GM23338 (cell line): ENCODE measurements at regions not wholly inside any gene's neighbourhood (a gene's known extent, or its start where the extent isn't known, plus 50 kb on each side); places are given as distances from the start of the nearest gene placed in this dataset.

ENCODE experiments used
- ATAC-seq: fragments of 200-7000 bp; cut with Tn5 transposase; 3 replicates; pipeline ENCODE4 v1.9.1; 2020
- DNase-seq: peaks from one replicate; pipeline ENCODE4 v3.0.0-alpha.2; 2015; ENCODE audit warnings: low spot score
- H2AFZ ChIP-seq: fragments of 200-600 bp; sonication (generic); 2 replicates; pipeline ENCODE4 v1.8.0; 2016; ENCODE audit warnings: antibody characterized with exemption, mild to moderate bottlenecking, moderate library complexity
- H3F3A ChIP-seq: fragments of 200-600 bp; sonication (generic); replicated peaks from 2 replicates; pipeline ENCODE4 v1.8.0; 2017; ENCODE audit warnings: antibody characterized with exemption, mixed run types, low read depth
- H3K27ac ChIP-seq: fragments of 200-600 bp; sonication (generic); 2 replicates; pipeline ENCODE4 v1.6.1; 2016; ENCODE audit warnings: low read depth
- H3K27me3 ChIP-seq: fragments of 200-600 bp; sonication (generic); 2 replicates; pipeline ENCODE4 v1.8.0; 2016; ENCODE audit warnings: mild to moderate bottlenecking, mixed run types, moderate library complexity; ENCODE audit not compliant: insufficient read depth
- H3K36me3 ChIP-seq: fragments of 200-600 bp; sonication (generic); 2 replicates; pipeline ENCODE4 v1.8.0; 2016; ENCODE audit warnings: mild to moderate bottlenecking; ENCODE audit not compliant: insufficient read depth
- H3K4me1 ChIP-seq: fragments of 200-600 bp; sonication (generic); 2 replicates; pipeline ENCODE4 v1.8.0; 2016; ENCODE audit warnings: mild to moderate bottlenecking, moderate library complexity; ENCODE audit not compliant: insufficient read depth
- H3K4me2 ChIP-seq: fragments of 200-600 bp; sonication (generic); 2 replicates; pipeline ENCODE4 v1.7.1; 2017; ENCODE audit warnings: mixed run types
- H3K4me3 ChIP-seq: fragments of 200-600 bp; sonication (generic); 2 replicates; pipeline ENCODE4 v1.6.1; 2016; ENCODE audit warnings: mixed run types
- H3K79me2 ChIP-seq: fragments of 200-600 bp; sonication (generic); replicated peaks from 2 replicates; pipeline ENCODE4 v1.8.0; 2017; ENCODE audit warnings: mild to moderate bottlenecking; ENCODE audit not compliant: insufficient read depth
- H3K9me2 ChIP-seq: fragments of 200-600 bp; sonication (generic); 2 replicates; pipeline ENCODE4 v1.8.0; 2017; ENCODE audit not compliant: insufficient read depth
- H4K20me1 ChIP-seq: fragments of 200-600 bp; sonication (generic); replicated peaks from 2 replicates; pipeline ENCODE4 v1.8.0; 2017; ENCODE audit warnings: mild to moderate bottlenecking; ENCODE audit not compliant: insufficient read depth
- H3K27ac Mint-ChIP-seq: 2 replicates; pipeline ENCODE4 v1.8.0; 2020; ENCODE audit warnings: inconsistent platforms, mild to moderate bottlenecking, moderate library complexity, mixed read lengths
- H3K27me3 Mint-ChIP-seq: 3 replicates; pipeline ENCODE4 v1.8.0; 2022; ENCODE audit warnings: low read depth, mild to moderate bottlenecking, moderate library complexity, mixed read lengths, inconsistent platforms; ENCODE audit not compliant: insufficient read depth, poor library complexity
- H3K36me3 Mint-ChIP-seq: 3 replicates; pipeline ENCODE4 v1.8.0; 2021; ENCODE audit warnings: low read depth, mild to moderate bottlenecking, inconsistent platforms, moderate library complexity, mixed read lengths
- H3K4me1 Mint-ChIP-seq: 3 replicates; pipeline ENCODE4 v1.8.0; 2020; ENCODE audit warnings: mild to moderate bottlenecking, inconsistent platforms, mixed read lengths
- H3K4me3 Mint-ChIP-seq: 3 replicates; pipeline ENCODE4 v1.8.0; 2021; ENCODE audit warnings: moderate library complexity, mild to moderate bottlenecking, inconsistent platforms, mixed read lengths
- H3K9me3 Mint-ChIP-seq: 3 replicates; pipeline ENCODE4 v1.8.0; 2020; ENCODE audit warnings: moderate library complexity, mild to moderate bottlenecking, inconsistent platforms, mixed read lengths
- CREB1 ChIP-seq: fragments of 250-450 bp; sonication (Bioruptor Pico); IDR thresholded peaks from 2 replicates; pipeline ENCODE4 v1.5.0; 2020; ENCODE audit warnings: low read depth, mild to moderate bottlenecking, moderate library complexity
- ETS1 ChIP-seq: IDR thresholded peaks from 2 replicates; pipeline ENCODE4 v1.6.1; 2016; ENCODE audit warnings: antibody characterized with exemption
- EZH2 ChIP-seq: fragments of 200-600 bp; sonication (generic); IDR thresholded peaks from one replicate; pipeline ENCODE4 v1.8.0; 2017; ENCODE audit warnings: antibody characterized with exemption, mild to moderate bottlenecking, low read depth; ENCODE audit not compliant: unreplicated experiment
- EZH2phosphoT487 ChIP-seq: fragments of 200-600 bp; sonication (generic); IDR thresholded peaks from one replicate; pipeline ENCODE4 v1.8.1; 2018; ENCODE audit warnings: antibody characterized with exemption; ENCODE audit not compliant: unreplicated experiment
- JUNB ChIP-seq: IDR thresholded peaks from one replicate; pipeline ENCODE4 v1.6.1; 2016; ENCODE audit warnings: antibody characterized with exemption; ENCODE audit not compliant: unreplicated experiment
- NANOG ChIP-seq: IDR thresholded peaks from 2 replicates; pipeline ENCODE4 v1.6.1; 2016; ENCODE audit warnings: antibody characterized with exemption, borderline replicate concordance
- POLR2AphosphoS5 ChIP-seq: IDR thresholded peaks from 2 replicates; pipeline ENCODE4 v1.6.1; 2016; ENCODE audit warnings: antibody characterized with exemption, low read depth
- STAT1 ChIP-seq: IDR thresholded peaks from one replicate; pipeline ENCODE4 v1.6.1; 2016; ENCODE audit warnings: antibody characterized with exemption; ENCODE audit not compliant: unreplicated experiment
- ZNF114 ChIP-seq: fragments of 250-450 bp; sonication (Bioruptor Pico); IDR thresholded peaks from 2 replicates; pipeline ENCODE4 v1.5.0; 2020; ENCODE audit warnings: mild to moderate bottlenecking, moderate library complexity
- ZNF331 ChIP-seq: fragments of 250-450 bp; sonication (Bioruptor Pico); IDR thresholded peaks from 2 replicates; pipeline ENCODE4 v1.5.0; 2020; ENCODE audit warnings: low read depth, mild to moderate bottlenecking, moderate library complexity
- TF ChIP-seq, protein P1 (sequence below): IDR thresholded peaks from one replicate; pipeline ENCODE4 v1.6.1; 2018; ENCODE audit warnings: antibody characterized with exemption; ENCODE audit not compliant: unreplicated experiment
- TF ChIP-seq, protein P2 (sequence below), 2 experiments: fragments of 200-600 bp in 1 of 2; sonication (generic) in 1 of 2; conservative IDR thresholded peaks; 2 replicates each; pipeline versions ENCODE4 v1.5.1 to v1.6.1; 2016 to 2017; ENCODE audit warnings: antibody characterized with exemption in 2 of 2, low read depth in 2 of 2, mild to moderate bottlenecking in 2 of 2, moderate library complexity in 1 of 2
- TF ChIP-seq, protein P3 (sequence below): fragments of 250-450 bp; sonication (Bioruptor Pico); IDR thresholded peaks from 2 replicates; pipeline ENCODE4 v1.5.0; 2020; ENCODE audit warnings: mild to moderate bottlenecking, moderate library complexity

GRCh38 chr1:182236651-182237077 lies 154.9 kb downstream of the GLUL start:
- H3K4me3 Mint-ChIP-seq, result no peak overlapping the region
- ATAC-seq (no peak), DNase-seq (no peak)
- no peak overlapping the region for H2AFZ ChIP-seq
- H3K36me3 ChIP-seq, result no peaks in the 10 kb centered on the region
- H3K27ac Mint-ChIP-seq, result no peak overlapping the region
- H3K9me3 Mint-ChIP-seq, result no peaks in the 10 kb centered on the region
- H3K27ac ChIP-seq, result no peak overlapping the region
- H3K4me1 ChIP-seq, result no peaks in the 10 kb centered on the region
- no peaks in the 10 kb centered on the region for H3K27me3 ChIP-seq
- peaks cover 2% of the 10 kb centered on the region for H3K27me3 Mint-ChIP-seq
- no peak overlapping the region for H3K4me3 ChIP-seq
- H3K4me2 ChIP-seq, result no peak overlapping the region
- no peaks in the 10 kb centered on the region for H4K20me1 ChIP-seq
- no peaks in the 10 kb centered on the region for H3K79me2 ChIP-seq
- no peaks in the 10 kb centered on the region for H3K36me3 Mint-ChIP-seq
- H3K4me1 Mint-ChIP-seq, result peaks cover 10% of the 10 kb centered on the region; the same call in 2 of the 3 replicates
- no peaks in the 10 kb centered on the region for H3F3A ChIP-seq
- TF ChIP-seq CREB1 (CRISPR knock-in tag) (no peak), ZNF114 (CRISPR knock-in tag) (no peak), ZNF331 (CRISPR knock-in tag) (no peak), STAT1 (no peak), EZH2phosphoT487 (no peak), EZH2 (no peak), JUNB (no peak), POLR2AphosphoS5 (no peak), NANOG (no peak), ETS1 (no peak)
- TF ChIP-seq, protein P1, sequence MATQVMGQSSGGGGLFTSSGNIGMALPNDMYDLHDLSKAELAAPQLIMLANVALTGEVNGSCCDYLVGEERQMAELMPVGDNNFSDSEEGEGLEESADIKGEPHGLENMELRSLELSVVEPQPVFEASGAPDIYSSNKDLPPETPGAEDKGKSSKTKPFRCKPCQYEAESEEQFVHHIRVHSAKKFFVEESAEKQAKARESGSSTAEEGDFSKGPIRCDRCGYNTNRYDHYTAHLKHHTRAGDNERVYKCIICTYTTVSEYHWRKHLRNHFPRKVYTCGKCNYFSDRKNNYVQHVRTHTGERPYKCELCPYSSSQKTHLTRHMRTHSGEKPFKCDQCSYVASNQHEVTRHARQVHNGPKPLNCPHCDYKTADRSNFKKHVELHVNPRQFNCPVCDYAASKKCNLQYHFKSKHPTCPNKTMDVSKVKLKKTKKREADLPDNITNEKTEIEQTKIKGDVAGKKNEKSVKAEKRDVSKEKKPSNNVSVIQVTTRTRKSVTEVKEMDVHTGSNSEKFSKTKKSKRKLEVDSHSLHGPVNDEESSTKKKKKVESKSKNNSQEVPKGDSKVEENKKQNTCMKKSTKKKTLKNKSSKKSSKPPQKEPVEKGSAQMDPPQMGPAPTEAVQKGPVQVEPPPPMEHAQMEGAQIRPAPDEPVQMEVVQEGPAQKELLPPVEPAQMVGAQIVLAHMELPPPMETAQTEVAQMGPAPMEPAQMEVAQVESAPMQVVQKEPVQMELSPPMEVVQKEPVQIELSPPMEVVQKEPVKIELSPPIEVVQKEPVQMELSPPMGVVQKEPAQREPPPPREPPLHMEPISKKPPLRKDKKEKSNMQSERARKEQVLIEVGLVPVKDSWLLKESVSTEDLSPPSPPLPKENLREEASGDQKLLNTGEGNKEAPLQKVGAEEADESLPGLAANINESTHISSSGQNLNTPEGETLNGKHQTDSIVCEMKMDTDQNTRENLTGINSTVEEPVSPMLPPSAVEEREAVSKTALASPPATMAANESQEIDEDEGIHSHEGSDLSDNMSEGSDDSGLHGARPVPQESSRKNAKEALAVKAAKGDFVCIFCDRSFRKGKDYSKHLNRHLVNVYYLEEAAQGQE, result no peak
- TF ChIP-seq, protein P2, sequence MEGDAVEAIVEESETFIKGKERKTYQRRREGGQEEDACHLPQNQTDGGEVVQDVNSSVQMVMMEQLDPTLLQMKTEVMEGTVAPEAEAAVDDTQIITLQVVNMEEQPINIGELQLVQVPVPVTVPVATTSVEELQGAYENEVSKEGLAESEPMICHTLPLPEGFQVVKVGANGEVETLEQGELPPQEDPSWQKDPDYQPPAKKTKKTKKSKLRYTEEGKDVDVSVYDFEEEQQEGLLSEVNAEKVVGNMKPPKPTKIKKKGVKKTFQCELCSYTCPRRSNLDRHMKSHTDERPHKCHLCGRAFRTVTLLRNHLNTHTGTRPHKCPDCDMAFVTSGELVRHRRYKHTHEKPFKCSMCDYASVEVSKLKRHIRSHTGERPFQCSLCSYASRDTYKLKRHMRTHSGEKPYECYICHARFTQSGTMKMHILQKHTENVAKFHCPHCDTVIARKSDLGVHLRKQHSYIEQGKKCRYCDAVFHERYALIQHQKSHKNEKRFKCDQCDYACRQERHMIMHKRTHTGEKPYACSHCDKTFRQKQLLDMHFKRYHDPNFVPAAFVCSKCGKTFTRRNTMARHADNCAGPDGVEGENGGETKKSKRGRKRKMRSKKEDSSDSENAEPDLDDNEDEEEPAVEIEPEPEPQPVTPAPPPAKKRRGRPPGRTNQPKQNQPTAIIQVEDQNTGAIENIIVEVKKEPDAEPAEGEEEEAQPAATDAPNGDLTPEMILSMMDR (conservative IDR thresholded peaks at IDR 0.05; ENCODE audit: low read depth in 2 of 2), result no peak
- TF ChIP-seq, protein P3, sequence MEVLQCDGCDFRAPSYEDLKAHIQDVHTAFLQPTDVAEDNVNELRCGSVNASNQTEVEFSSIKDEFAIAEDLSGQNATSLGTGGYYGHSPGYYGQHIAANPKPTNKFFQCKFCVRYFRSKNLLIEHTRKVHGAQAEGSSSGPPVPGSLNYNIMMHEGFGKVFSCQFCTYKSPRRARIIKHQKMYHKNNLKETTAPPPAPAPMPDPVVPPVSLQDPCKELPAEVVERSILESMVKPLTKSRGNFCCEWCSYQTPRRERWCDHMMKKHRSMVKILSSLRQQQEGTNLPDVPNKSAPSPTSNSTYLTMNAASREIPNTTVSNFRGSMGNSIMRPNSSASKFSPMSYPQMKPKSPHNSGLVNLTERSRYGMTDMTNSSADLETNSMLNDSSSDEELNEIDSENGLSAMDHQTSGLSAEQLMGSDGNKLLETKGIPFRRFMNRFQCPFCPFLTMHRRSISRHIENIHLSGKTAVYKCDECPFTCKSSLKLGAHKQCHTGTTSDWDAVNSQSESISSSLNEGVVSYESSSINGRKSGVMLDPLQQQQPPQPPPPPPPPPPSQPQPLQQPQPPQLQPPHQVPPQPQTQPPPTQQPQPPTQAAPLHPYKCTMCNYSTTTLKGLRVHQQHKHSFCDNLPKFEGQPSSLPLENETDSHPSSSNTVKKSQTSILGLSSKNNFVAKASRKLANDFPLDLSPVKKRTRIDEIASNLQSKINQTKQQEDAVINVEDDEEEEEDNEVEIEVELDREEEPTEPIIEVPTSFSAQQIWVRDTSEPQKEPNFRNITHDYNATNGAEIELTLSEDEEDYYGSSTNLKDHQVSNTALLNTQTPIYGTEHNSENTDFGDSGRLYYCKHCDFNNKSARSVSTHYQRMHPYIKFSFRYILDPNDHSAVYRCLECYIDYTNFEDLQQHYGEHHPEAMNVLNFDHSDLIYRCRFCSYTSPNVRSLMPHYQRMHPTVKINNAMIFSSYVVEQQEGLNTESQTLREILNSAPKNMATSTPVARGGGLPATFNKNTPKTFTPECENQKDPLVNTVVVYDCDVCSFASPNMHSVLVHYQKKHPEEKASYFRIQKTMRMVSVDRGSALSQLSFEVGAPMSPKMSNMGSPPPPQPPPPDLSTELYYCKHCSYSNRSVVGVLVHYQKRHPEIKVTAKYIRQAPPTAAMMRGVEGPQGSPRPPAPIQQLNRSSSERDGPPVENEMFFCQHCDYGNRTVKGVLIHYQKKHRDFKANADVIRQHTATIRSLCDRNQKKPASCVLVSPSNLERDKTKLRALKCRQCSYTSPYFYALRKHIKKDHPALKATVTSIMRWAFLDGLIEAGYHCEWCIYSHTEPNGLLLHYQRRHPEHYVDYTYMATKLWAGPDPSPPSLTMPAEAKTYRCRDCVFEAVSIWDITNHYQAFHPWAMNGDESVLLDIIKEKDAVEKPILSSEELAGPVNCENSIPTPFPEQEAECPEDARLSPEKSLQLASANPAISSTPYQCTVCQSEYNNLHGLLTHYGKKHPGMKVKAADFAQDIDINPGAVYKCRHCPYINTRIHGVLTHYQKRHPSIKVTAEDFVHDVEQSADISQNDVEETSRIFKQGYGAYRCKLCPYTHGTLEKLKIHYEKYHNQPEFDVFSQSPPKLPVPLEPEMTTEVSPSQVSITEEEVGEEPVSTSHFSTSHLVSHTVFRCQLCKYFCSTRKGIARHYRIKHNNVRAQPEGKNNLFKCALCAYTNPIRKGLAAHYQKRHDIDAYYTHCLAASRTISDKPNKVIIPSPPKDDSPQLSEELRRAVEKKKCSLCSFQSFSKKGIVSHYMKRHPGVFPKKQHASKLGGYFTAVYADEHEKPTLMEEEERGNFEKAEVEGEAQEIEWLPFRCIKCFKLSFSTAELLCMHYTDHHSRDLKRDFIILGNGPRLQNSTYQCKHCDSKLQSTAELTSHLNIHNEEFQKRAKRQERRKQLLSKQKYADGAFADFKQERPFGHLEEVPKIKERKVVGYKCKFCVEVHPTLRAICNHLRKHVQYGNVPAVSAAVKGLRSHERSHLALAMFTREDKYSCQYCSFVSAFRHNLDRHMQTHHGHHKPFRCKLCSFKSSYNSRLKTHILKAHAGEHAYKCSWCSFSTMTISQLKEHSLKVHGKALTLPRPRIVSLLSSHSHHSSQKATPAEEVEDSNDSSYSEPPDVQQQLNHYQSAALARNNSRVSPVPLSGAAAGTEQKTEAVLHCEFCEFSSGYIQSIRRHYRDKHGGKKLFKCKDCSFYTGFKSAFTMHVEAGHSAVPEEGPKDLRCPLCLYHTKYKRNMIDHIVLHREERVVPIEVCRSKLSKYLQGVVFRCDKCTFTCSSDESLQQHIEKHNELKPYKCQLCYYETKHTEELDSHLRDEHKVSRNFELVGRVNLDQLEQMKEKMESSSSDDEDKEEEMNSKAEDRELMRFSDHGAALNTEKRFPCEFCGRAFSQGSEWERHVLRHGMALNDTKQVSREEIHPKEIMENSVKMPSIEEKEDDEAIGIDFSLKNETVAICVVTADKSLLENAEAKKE (CRISPR knock-in tag), result no peak
- no peaks in the 10 kb centered on the region for H3K9me2 ChIP-seq
